Karpas-422 (cell line): ENCODE measurements at regions not wholly inside any gene's neighbourhood (a gene's known extent, or its start where the extent isn't known, plus 50 kb on each side); places are given as distances from the start of the nearest gene placed in this dataset.

ENCODE experiments used
- DNase-seq: peaks from one replicate; pipeline ENCODE4 v3.0.0-alpha.2; 2015
- H2AFZ ChIP-seq: fragments of 200-600 bp; sonication (generic); 2 replicates; pipeline ENCODE4 v1.6.1; 2014; ENCODE audit warnings: antibody characterized with exemption, low read length, mixed read lengths
- H3K27ac ChIP-seq: fragments of 200-600 bp; sonication (generic); 2 replicates; pipeline ENCODE4 v1.5.1; 2014; ENCODE audit warnings: mild to moderate bottlenecking, low read length, moderate library complexity
- H3K27me3 ChIP-seq: fragments of 200-600 bp; sonication (generic); 2 replicates; pipeline ENCODE4 v1.6.1; 2014; ENCODE audit warnings: low read length, mixed read lengths
- H3K36me3 ChIP-seq: fragments of 200-600 bp; sonication (generic); 2 replicates; pipeline ENCODE4 v1.6.1; 2014; ENCODE audit warnings: low read length, mixed read lengths; ENCODE audit not compliant: insufficient read depth
- H3K4me1 ChIP-seq: fragments of 200-600 bp; sonication (generic); 2 replicates; pipeline ENCODE4 v1.6.1; 2014; ENCODE audit warnings: mild to moderate bottlenecking, low read length, mixed read lengths
- H3K4me2 ChIP-seq: fragments of 200-600 bp; sonication (generic); 2 replicates; pipeline ENCODE4 v1.6.1; 2014; ENCODE audit warnings: low read length, low read depth, mild to moderate bottlenecking; ENCODE audit not compliant: poor library complexity, severe bottlenecking
- H3K4me3 ChIP-seq: fragments of 200-600 bp; sonication (generic); 2 replicates; pipeline ENCODE4 v1.5.1; 2014; ENCODE audit warnings: mild to moderate bottlenecking, antibody characterized with exemption, low read length, mixed read lengths
- H3K79me2 ChIP-seq: fragments of 200-600 bp; sonication (generic); 2 replicates; pipeline ENCODE4 v1.6.1; 2014; ENCODE audit warnings: mild to moderate bottlenecking, low read length, mixed read lengths
- H3K9ac ChIP-seq: fragments of 200-600 bp; sonication (generic); 2 replicates; pipeline ENCODE4 v1.6.0; 2014; ENCODE audit warnings: low read length
- H3K9me2 ChIP-seq: fragments of 200-600 bp; sonication (generic), shearing (Covaris generic); replicated peaks from 2 replicates; pipeline ENCODE4 v1.6.0; 2014; ENCODE audit warnings: mild to moderate bottlenecking, low read length, moderate library complexity; ENCODE audit not compliant: insufficient read depth
- H3K9me3 ChIP-seq: fragments of 300-700, 200-600 bp; sonication (generic); 2 replicates; pipeline ENCODE4 v1.6.1; 2014; ENCODE audit warnings: low read length, mixed read lengths
- H4K20me1 ChIP-seq: fragments of 200-600 bp; sonication (generic); 2 replicates; pipeline ENCODE4 v1.6.1; 2014; ENCODE audit warnings: mild to moderate bottlenecking, antibody characterized with exemption, low read length, low read depth; ENCODE audit not compliant: insufficient read depth

DNA sequence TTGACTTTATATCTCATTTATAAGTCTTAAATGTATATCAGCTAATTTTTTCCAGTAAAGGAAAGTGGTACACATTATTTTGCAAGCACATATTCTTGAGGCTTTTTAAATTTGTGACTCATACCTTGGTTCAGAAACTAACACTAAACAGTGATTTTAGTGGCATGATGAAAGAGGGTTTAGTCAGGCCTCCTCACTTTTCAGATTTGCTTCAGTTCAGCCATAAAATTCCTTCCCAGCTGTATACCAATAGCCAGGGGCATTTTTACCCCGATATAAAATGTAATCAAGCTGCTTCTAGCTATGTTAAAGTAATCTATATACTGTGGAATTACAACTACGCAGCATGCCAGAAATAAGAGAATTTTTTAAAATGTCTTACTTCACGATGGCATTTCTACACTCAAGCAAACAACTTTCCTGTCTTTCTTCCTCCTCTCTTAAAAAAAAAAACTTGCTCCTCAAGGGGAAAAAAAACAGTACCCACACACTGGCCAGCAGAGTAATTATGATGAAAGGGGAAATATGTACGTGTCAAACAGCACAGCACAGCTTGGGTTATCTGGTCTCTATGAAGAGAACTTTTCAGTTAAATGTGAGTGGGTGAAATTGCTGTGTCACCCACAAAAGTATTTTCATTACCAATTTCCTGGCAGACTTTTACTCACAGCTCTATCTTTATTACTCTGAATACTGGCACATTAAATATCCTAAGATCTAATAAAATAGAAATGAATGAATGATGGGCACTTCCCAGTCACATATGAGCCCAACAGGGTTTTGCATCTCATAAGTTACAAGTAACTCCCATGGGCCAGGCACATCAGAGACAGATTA, 244.8 kb upstream of the TENT5A start:
- Histone ChIP-seq H3K9me3 (no peaks in the 10 kb centered on the region), H3K9ac (no peak overlapping the region), H3K27me3 (no peaks in the 10 kb centered on the region), H3K27ac (no peak overlapping the region), H2AFZ (no peak overlapping the region), H3K4me2 (no peak overlapping the region), H3K79me2 (no peaks in the 10 kb centered on the region), H3K9me2 (no peaks in the 10 kb centered on the region), H4K20me1 (no peaks in the 10 kb centered on the region), H3K4me1 (no peaks in the 10 kb centered on the region), H3K4me3 (no peak overlapping the region), H3K36me3 (no peaks in the 10 kb centered on the region)
- no peak for DNase-seq

DNA sequence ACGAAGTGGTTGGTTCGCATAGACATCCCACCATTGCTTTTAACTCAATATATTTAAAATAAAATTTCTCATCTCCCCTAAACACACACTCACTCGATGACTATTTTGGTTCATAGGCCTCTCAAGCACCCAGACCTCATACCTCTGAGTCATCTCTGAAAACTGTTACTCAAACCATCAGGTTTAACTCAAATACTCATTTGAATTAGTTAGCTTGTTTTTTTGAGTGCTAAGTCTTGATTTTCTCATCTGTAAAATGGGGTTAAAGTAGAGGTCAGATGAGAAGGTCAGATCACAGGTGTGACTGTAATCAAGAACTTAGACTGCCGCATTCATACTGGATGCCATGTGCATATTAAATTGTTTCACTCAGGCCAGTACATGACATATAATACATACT, 243.9 kb upstream of the TENT5A start:
- Histone ChIP-seq H3K9ac (no peak overlapping the region), H3K79me2 (no peaks in the 10 kb centered on the region), H3K4me1 (no peaks in the 10 kb centered on the region), H3K36me3 (no peaks in the 10 kb centered on the region), H2AFZ (no peak overlapping the region), H3K4me3 (no peak overlapping the region), H3K4me2 (no peak overlapping the region), H3K9me2 (no peaks in the 10 kb centered on the region), H4K20me1 (no peaks in the 10 kb centered on the region), H3K27ac (no peak overlapping the region), H3K9me3 (no peaks in the 10 kb centered on the region), H3K27me3 (no peaks in the 10 kb centered on the region)
- DNase-seq: no peak

DNA sequence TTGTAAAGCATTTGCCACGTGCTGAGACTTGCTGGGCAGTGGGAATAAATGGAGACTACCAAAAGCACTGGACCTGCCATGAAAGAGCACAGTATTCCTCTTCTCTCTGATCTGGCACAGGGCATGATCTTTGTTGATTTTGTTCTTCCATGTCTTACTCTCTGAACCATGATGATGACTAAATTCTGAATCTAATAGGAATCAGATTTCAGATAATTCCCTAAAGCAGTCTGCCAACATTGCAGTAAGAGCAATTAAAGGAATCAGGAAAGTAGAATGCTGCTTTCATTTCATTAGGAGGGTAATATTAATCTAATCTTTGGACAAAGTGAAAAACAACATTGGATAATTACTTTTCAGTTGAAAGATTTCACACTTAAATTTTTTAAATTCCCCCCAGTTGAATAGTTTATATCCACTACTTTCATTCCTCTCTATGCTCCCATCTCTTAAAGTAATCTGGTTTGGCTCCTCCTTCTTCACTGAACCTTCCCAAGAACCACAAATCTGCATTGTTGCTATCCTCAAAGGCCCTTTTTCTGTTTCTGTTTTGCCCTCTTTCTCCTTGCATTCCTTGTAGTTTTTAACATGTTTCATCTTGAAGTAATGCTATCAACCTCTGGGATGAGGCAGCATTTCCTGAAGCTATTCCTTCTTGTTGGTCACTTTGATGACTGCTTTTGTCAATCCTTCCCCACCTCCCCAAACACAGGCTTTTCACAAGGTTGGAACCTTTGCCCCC, 243.2 kb upstream of the TENT5A start:
- Histone ChIP-seq H3K4me2 (no peak overlapping the region), H4K20me1 (no peaks in the 10 kb centered on the region), H3K9ac (no peak overlapping the region), H3K27ac (no peak overlapping the region), H3K9me2 (no peaks in the 10 kb centered on the region), H3K79me2 (no peaks in the 10 kb centered on the region), H3K36me3 (no peaks in the 10 kb centered on the region), H3K27me3 (no peaks in the 10 kb centered on the region), H3K4me3 (no peak overlapping the region), H2AFZ (no peak overlapping the region), H3K9me3 (no peaks in the 10 kb centered on the region), H3K4me1 (no peaks in the 10 kb centered on the region)
- DNase-seq: no peak

GRCh38 chr6:81988871-81989270, 236.4 kb upstream of the TENT5A start:
- Histone ChIP-seq H3K79me2 (no peaks in the 10 kb centered on the region), H3K4me2 (no peak overlapping the region), H3K9ac (no peak overlapping the region), H3K27ac (no peak overlapping the region), H4K20me1 (no peaks in the 10 kb centered on the region), H3K36me3 (no peaks in the 10 kb centered on the region), H3K4me1 (peaks cover 7% of the 10 kb centered on the region), H3K9me3 (no peaks in the 10 kb centered on the region), H2AFZ (no peak overlapping the region), H3K9me2 (no peaks in the 10 kb centered on the region), H3K27me3 (0 out of 2 replicates have a peak, but pooled peaks cover 2% of the 10 kb centered on the region), H3K4me3 (no peak overlapping the region)
- DNase-seq: no peak

GRCh38 chr6:81988446-81988845, 236.0 kb upstream of the TENT5A start:
- no peak overlapping the region for H3K9ac ChIP-seq
- DNase-seq: no peak
- no peak overlapping the region for H2AFZ ChIP-seq
- no peak overlapping the region for H3K4me3 ChIP-seq
- H3K27ac ChIP-seq: no peak overlapping the region
- H3K4me1 ChIP-seq: peaks cover 7% of the 10 kb centered on the region
- H3K36me3 ChIP-seq: no peaks in the 10 kb centered on the region
- no peaks in the 10 kb centered on the region for H3K9me2 ChIP-seq
- no peaks in the 10 kb centered on the region for H4K20me1 ChIP-seq
- no peaks in the 10 kb centered on the region for H3K79me2 ChIP-seq
- H3K9me3 ChIP-seq: no peaks in the 10 kb centered on the region
- 0 out of 2 replicates have a peak, but pooled peaks cover 2% of the 10 kb centered on the region for H3K27me3 ChIP-seq
- H3K4me2 ChIP-seq: no peak overlapping the region

- Histone ChIP-seq H3K4me1 (peaks cover 7% of the 10 kb centered on the region), H3K27ac (no peak overlapping the region), H3K4me3 (no peak overlapping the region), H3K9ac (no peak overlapping the region), H3K79me2 (no peaks in the 10 kb centered on the region), H3K9me2 (no peaks in the 10 kb centered on the region), H2AFZ (no peak overlapping the region), H3K27me3 (0 out of 2 replicates have a peak, but pooled peaks cover 2% of the 10 kb centered on the region), H3K4me2 (no peak overlapping the region), H3K9me3 (no peaks in the 10 kb centered on the region), H3K36me3 (no peaks in the 10 kb centered on the region), H4K20me1 (no peaks in the 10 kb centered on the region)
- DNase-seq: no peak
Measured at GRCh38 chr6:81987293-81987692, 234.8 kb upstream of the TENT5A start.

DNA sequence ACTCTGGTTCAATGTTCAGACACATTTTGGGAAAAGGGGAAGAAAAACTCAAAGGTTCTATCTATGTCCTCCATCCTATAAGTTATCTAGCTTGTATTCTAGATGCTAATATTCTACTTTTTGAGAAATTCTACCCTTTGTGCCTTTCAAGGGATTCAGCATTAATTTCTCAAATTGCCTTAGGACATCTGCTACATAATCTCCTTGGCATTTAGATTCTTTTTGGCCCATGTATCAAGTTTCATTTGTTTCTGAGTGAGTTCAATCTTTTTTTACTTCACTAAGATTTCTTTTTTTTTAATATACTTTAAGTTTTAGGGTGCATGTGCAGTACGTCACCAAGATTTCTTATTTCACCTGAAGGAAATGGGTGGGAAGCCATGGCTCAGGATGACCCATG, 232.7 kb upstream of the TENT5A start:
- Histone ChIP-seq H3K27me3 (0 out of 2 replicates have a peak, but pooled peaks cover 2% of the 10 kb centered on the region), H3K9me2 (no peaks in the 10 kb centered on the region), H3K27ac (no peak overlapping the region), H3K4me1 (peaks cover 7% of the 10 kb centered on the region), H4K20me1 (no peaks in the 10 kb centered on the region), H2AFZ (no peak overlapping the region), H3K9ac (no peak overlapping the region), H3K36me3 (no peaks in the 10 kb centered on the region), H3K9me3 (no peaks in the 10 kb centered on the region), H3K4me2 (no peak overlapping the region), H3K79me2 (no peaks in the 10 kb centered on the region), H3K4me3 (no peak overlapping the region)
- no peak for DNase-seq

GRCh38 chr6:81984599-81984998, 232.1 kb upstream of the TENT5A start:
- H3K9me3 ChIP-seq: no peaks in the 10 kb centered on the region
- no peaks in the 10 kb centered on the region for H3K9me2 ChIP-seq
- H3K79me2 ChIP-seq: no peaks in the 10 kb centered on the region
- H3K27me3 ChIP-seq: 0 out of 2 replicates have a peak, but pooled peaks cover 2% of the 10 kb centered on the region
- H2AFZ ChIP-seq: no peak overlapping the region
- H3K9ac ChIP-seq: no peak overlapping the region
- no peak overlapping the region for H3K4me3 ChIP-seq
- no peak overlapping the region for H3K4me2 ChIP-seq
- no peak overlapping the region for H3K27ac ChIP-seq
- H4K20me1 ChIP-seq: no peaks in the 10 kb centered on the region
- H3K36me3 ChIP-seq: no peaks in the 10 kb centered on the region
- DNase-seq: peak; percentile 46
- H3K4me1 ChIP-seq: peaks cover 7% of the 10 kb centered on the region
